ENCODE measurements at regions not wholly inside any gene's neighbourhood (a gene's known extent, or its start where the extent isn't known, plus 50 kb on each side); places are given as distances from the start of the nearest gene placed in this dataset.

DNA sequence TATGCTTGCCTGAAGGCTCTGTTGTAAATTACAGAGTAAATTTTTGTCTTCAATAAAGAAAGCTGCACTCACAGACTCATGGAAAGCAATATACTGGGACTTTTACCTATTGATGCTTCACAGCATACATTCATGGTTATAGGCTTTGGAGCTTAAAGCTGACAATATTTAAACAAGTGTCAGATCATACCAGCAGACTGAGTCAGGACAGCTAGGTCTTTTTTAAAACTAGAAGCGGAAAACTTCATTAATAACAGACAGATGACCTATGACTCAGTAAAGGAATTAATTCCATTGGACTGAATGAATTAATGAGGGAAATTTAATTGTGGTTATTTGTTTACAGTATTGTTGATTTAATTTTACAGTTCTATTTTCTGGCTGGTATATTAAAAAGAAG lies 165.8 kb upstream of the DGKB start:
- Mint-ChIP-seq H3K27me3 (ENCODE audit: low read depth) (no peaks in the 10 kb centered on the region), H3K36me3 (ENCODE audit: insufficient read depth in 1 of 3, low read depth in 3 of 3) (no peaks in the 10 kb centered on the region; a peak in 1 of 7 replicates), H3K9me3 (peaks cover 6 to 8% of the 10 kb centered on the region in 2 experiments; a peak in 3 of 5 replicates), H3K4me3 (no peak overlapping the region), H3K4me1 (no peaks in the 10 kb centered on the region), H3K27ac (no peak overlapping the region)
- Histone ChIP-seq H3K4me2 (ENCODE audit: insufficient read depth, insufficient read length, low read length) (no peak overlapping the region), H3K9ac (ENCODE audit: extremely low read depth, insufficient read length, low read length) (no peak overlapping the region), H2AFZ (ENCODE audit: low read length) (no peak overlapping the region), H3K23ac (ENCODE audit: insufficient read length, low read depth, low read length) (no peak overlapping the region), H2BK12ac (ENCODE audit: insufficient read length, low read depth, low read length) (no peak overlapping the region), H3K27ac (ENCODE audit: insufficient read length, low read depth, low read length) (no peak overlapping the region), H3T11ph (ENCODE audit: low read length) (no peak overlapping the region), H3K56ac (ENCODE audit: insufficient read length, low read depth, low read length) (no peak overlapping the region), H2AK5ac (ENCODE audit: insufficient read length, low read length) (no peak overlapping the region), H3K79me1 (ENCODE audit: insufficient read depth, low read depth, low read length, poor library complexity, severe bottlenecking) (no peaks in the 10 kb centered on the region), H2BK120ac (ENCODE audit: low read depth, low read length, poor library complexity, severe bottlenecking) (no peak overlapping the region), H3K4ac (ENCODE audit: low read depth, low read length) (no peak overlapping the region), H3K18ac (ENCODE audit: insufficient read length, low read depth, low read length) (no peak overlapping the region), H4K5ac (ENCODE audit: insufficient read length, low read depth, low read length) (no peak overlapping the region), H2BK15ac (ENCODE audit: low read depth, low read length) (no peak overlapping the region), H3K4me1 (ENCODE audit: insufficient read depth, low read length) (no peaks in the 10 kb centered on the region), H3K23me2 (ENCODE audit: insufficient read length, low read depth, low read length, poor library complexity, severe bottlenecking) (no peaks in the 10 kb centered on the region), H4K91ac (ENCODE audit: insufficient read length, low read depth, low read length) (no peak overlapping the region), H2BK20ac (ENCODE audit: low read depth, low read length, poor library complexity, severe bottlenecking) (no peak overlapping the region), H3K14ac (ENCODE audit: insufficient read depth, low read length) (no peak overlapping the region), H4K20me1 (ENCODE audit: control insufficient read depth, insufficient read depth, insufficient read length) (no peaks in the 10 kb centered on the region), H3K9me3 (ENCODE audit: control insufficient read depth, low read depth, low read length) (no peaks in the 10 kb centered on the region), H2BK5ac (ENCODE audit: insufficient read length, low read length) (no peak overlapping the region), H3K79me2 (ENCODE audit: insufficient read depth, low read length) (no peaks in the 10 kb centered on the region), H4K8ac (replicated peaks; ENCODE audit: insufficient read length, low read depth, low read length) (no peak overlapping the region), H3K27me3 (ENCODE audit: insufficient read depth, low read length) (no peaks in the 10 kb centered on the region)
- WGBS (ENCODE audit: extremely low coverage, insufficient read length, low lambda C conversion rate): no CpG with 5 or more reads among the region's 1 CpG
- DNase-seq: no peak
- TF ChIP-seq, protein P1, sequence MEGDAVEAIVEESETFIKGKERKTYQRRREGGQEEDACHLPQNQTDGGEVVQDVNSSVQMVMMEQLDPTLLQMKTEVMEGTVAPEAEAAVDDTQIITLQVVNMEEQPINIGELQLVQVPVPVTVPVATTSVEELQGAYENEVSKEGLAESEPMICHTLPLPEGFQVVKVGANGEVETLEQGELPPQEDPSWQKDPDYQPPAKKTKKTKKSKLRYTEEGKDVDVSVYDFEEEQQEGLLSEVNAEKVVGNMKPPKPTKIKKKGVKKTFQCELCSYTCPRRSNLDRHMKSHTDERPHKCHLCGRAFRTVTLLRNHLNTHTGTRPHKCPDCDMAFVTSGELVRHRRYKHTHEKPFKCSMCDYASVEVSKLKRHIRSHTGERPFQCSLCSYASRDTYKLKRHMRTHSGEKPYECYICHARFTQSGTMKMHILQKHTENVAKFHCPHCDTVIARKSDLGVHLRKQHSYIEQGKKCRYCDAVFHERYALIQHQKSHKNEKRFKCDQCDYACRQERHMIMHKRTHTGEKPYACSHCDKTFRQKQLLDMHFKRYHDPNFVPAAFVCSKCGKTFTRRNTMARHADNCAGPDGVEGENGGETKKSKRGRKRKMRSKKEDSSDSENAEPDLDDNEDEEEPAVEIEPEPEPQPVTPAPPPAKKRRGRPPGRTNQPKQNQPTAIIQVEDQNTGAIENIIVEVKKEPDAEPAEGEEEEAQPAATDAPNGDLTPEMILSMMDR (conservative IDR thresholded peaks at IDR 0.05): no peak

All from H9 (cell line).